ENCODE measurements at regions not wholly inside any gene's neighbourhood (a gene's known extent, or its start where the extent isn't known, plus 50 kb on each side); places are given as distances from the start of the nearest gene placed in this dataset.

DNA sequence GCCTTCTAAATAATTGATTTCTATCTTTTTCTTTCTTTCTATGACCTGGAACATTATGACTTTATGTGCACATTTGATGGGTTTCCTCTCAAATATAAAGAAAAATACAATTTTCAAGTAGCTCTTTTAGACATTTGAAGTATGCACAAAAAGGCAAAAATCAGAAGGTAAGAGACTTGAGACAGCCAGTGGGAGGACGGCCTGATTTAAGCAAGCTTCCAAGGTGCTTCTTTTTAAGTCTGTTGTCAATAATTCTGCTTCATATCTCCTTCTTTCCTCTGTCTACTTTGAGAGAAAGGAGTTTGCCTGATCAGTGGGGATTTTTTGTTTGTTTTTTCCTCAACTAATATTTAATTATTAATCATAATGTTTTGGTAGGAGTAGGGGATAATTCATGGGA lies 188.2 kb upstream of the ARHGAP20 start:
- no peaks in the 10 kb centered on the region for H3K27me3 ChIP-seq (ENCODE audit: control insufficient read depth in 1 of 2, insufficient read depth in 2 of 2, low read length in 2 of 2)
- H3K9ac ChIP-seq (ENCODE audit: low read depth in 1 of 2, low read length in 2 of 2), result no peak overlapping the region
- no peaks in the 10 kb centered on the region for H3K4me1 ChIP-seq (ENCODE audit: control insufficient read depth in 1 of 2, insufficient read depth in 2 of 2, low read length in 2 of 2)
- H3K9me3 ChIP-seq (ENCODE audit: control insufficient read depth in 1 of 2, low read length in 2 of 2), result no peaks in the 10 kb centered on the region
- H3K36me3 ChIP-seq (ENCODE audit: control insufficient read depth in 1 of 2, insufficient read depth in 2 of 2, low read length in 2 of 2), result no peaks in the 10 kb centered on the region
- H3K27ac ChIP-seq (ENCODE audit: low read depth, low read length), result no peak overlapping the region
- H3K4me3 ChIP-seq (ENCODE audit: low read depth in 1 of 2, low read length in 2 of 2), result no peak overlapping the region

DNA sequence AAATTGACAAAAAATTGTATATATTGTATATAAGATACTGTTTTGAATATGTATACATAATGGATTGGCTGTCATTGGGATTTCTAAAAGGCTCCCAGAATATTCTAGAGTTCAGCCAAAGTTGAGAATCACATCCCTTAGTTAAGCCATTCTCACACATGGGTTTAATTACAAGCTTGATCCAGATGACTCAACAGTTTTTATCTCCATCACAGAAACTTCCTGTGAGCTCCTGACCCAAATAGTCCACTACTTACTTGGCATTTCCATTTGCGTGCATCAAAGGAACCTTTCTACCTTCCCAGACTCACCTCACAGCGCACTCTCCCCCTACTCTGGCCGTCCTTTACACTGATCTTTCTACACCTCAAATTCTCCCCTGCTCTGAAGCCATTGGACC lies 184.8 kb upstream of the ARHGAP20 start:
- Histone ChIP-seq H3K27ac (ENCODE audit: low read depth, low read length) (no peak overlapping the region), H3K36me3 (ENCODE audit: control insufficient read depth in 1 of 2, insufficient read depth in 2 of 2, low read length in 2 of 2) (no peaks in the 10 kb centered on the region), H3K4me3 (ENCODE audit: low read depth in 1 of 2, low read length in 2 of 2) (no peak overlapping the region), H3K9ac (ENCODE audit: low read depth in 1 of 2, low read length in 2 of 2) (no peak overlapping the region), H3K9me3 (ENCODE audit: control insufficient read depth in 1 of 2, low read length in 2 of 2) (no peaks in the 10 kb centered on the region), H3K27me3 (ENCODE audit: control insufficient read depth in 1 of 2, insufficient read depth in 2 of 2, low read length in 2 of 2) (no peaks in the 10 kb centered on the region), H3K4me1 (ENCODE audit: control insufficient read depth in 1 of 2, insufficient read depth in 2 of 2, low read length in 2 of 2) (no peaks in the 10 kb centered on the region)

DNA sequence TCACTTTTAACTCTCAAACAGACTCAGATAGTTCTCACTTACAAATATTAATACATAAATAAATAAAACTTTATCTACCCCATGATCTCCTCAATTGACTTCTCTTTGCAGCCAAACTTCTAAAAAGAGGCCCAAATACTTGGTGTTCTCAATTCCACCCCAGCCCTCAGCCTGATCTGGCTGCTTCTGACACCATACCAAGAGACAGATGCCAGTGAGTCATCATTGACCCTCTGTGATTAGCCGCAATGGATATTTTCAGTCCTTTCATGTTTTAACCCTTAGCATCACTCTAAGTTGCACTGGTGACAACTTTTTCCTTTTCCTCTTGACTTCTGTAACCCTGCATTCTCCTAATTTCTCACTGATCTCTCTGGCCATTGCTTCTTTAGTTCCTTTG lies 184.1 kb upstream of the ARHGAP20 start:
- H3K27me3 ChIP-seq (ENCODE audit: control insufficient read depth in 1 of 2, insufficient read depth in 2 of 2, low read length in 2 of 2), result no peaks in the 10 kb centered on the region
- no peaks in the 10 kb centered on the region for H3K9me3 ChIP-seq (ENCODE audit: control insufficient read depth in 1 of 2, low read length in 2 of 2)
- H3K4me3 ChIP-seq (ENCODE audit: low read depth in 1 of 2, low read length in 2 of 2), result no peak overlapping the region
- no peak overlapping the region for H3K9ac ChIP-seq (ENCODE audit: low read depth in 1 of 2, low read length in 2 of 2)
- no peaks in the 10 kb centered on the region for H3K36me3 ChIP-seq (ENCODE audit: control insufficient read depth in 1 of 2, insufficient read depth in 2 of 2, low read length in 2 of 2)
- H3K27ac ChIP-seq (ENCODE audit: low read depth, low read length), result no peak overlapping the region
- H3K4me1 ChIP-seq (ENCODE audit: control insufficient read depth in 1 of 2, insufficient read depth in 2 of 2, low read length in 2 of 2), result no peaks in the 10 kb centered on the region

DNA sequence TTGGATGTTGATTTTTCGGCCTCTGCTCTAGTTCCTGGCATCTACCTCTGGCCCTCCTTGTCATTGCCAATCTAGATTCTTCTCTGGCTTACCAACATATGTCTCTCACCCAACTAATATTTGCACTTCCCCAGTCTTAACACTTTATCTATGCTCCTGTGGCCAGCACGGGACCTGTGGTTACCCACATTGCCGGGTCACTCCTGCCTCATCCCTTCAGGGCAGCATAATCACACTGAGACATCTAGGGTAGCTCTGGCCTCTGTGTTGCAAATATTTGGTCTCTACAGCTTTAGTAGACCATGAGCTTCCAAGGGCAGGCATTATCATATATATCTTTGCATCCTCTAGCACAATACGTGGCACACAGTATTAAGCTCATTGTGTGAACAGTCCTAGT lies 182.0 kb upstream of the ARHGAP20 start:
- Histone ChIP-seq H3K27ac (ENCODE audit: low read depth, low read length) (no peak overlapping the region), H3K27me3 (ENCODE audit: control insufficient read depth in 1 of 2, insufficient read depth in 2 of 2, low read length in 2 of 2) (no peaks in the 10 kb centered on the region), H3K9me3 (ENCODE audit: control insufficient read depth in 1 of 2, low read length in 2 of 2) (no peaks in the 10 kb centered on the region), H3K4me3 (ENCODE audit: low read depth in 1 of 2, low read length in 2 of 2) (no peak overlapping the region), H3K36me3 (ENCODE audit: control insufficient read depth in 1 of 2, insufficient read depth in 2 of 2, low read length in 2 of 2) (no peaks in the 10 kb centered on the region), H3K4me1 (ENCODE audit: control insufficient read depth in 1 of 2, insufficient read depth in 2 of 2, low read length in 2 of 2) (no peaks in the 10 kb centered on the region), H3K9ac (ENCODE audit: low read depth in 1 of 2, low read length in 2 of 2) (no peak overlapping the region)

GRCh38 chr11:110892741-110893285 lies 180.6 kb upstream of the ARHGAP20 start:
- no peak overlapping the region for H3K27ac ChIP-seq (ENCODE audit: low read depth, low read length)
- no peaks in the 10 kb centered on the region for H3K36me3 ChIP-seq (ENCODE audit: control insufficient read depth in 1 of 2, insufficient read depth in 2 of 2, low read length in 2 of 2)
- no peaks in the 10 kb centered on the region for H3K4me1 ChIP-seq (ENCODE audit: control insufficient read depth in 1 of 2, insufficient read depth in 2 of 2, low read length in 2 of 2)
- H3K4me3 ChIP-seq (ENCODE audit: low read depth in 1 of 2, low read length in 2 of 2), result no peak overlapping the region
- no peaks in the 10 kb centered on the region for H3K9me3 ChIP-seq (ENCODE audit: control insufficient read depth in 1 of 2, low read length in 2 of 2)
- H3K9ac ChIP-seq (ENCODE audit: low read depth in 1 of 2, low read length in 2 of 2), result no peak overlapping the region
- H3K27me3 ChIP-seq (ENCODE audit: control insufficient read depth in 1 of 2, insufficient read depth in 2 of 2, low read length in 2 of 2), result no peaks in the 10 kb centered on the region

GRCh38 chr11:110891411-110891810 lies 179.2 kb upstream of the ARHGAP20 start:
- no peaks in the 10 kb centered on the region for H3K9me3 ChIP-seq (ENCODE audit: control insufficient read depth in 1 of 2, low read length in 2 of 2)
- no peaks in the 10 kb centered on the region for H3K27me3 ChIP-seq (ENCODE audit: control insufficient read depth in 1 of 2, insufficient read depth in 2 of 2, low read length in 2 of 2)
- H3K9ac ChIP-seq (ENCODE audit: low read depth in 1 of 2, low read length in 2 of 2), result no peak overlapping the region
- no peak overlapping the region for H3K27ac ChIP-seq (ENCODE audit: low read depth, low read length)
- no peaks in the 10 kb centered on the region for H3K36me3 ChIP-seq (ENCODE audit: control insufficient read depth in 1 of 2, insufficient read depth in 2 of 2, low read length in 2 of 2)
- H3K4me3 ChIP-seq (ENCODE audit: low read depth in 1 of 2, low read length in 2 of 2), result no peak overlapping the region
- no peaks in the 10 kb centered on the region for H3K4me1 ChIP-seq (ENCODE audit: control insufficient read depth in 1 of 2, insufficient read depth in 2 of 2, low read length in 2 of 2)

GRCh38 chr11:110890995-110891394 lies 178.8 kb upstream of the ARHGAP20 start:
- no peak overlapping the region for H3K4me3 ChIP-seq (ENCODE audit: low read depth in 1 of 2, low read length in 2 of 2)
- no peaks in the 10 kb centered on the region for H3K27me3 ChIP-seq (ENCODE audit: control insufficient read depth in 1 of 2, insufficient read depth in 2 of 2, low read length in 2 of 2)
- H3K36me3 ChIP-seq (ENCODE audit: control insufficient read depth in 1 of 2, insufficient read depth in 2 of 2, low read length in 2 of 2), result no peaks in the 10 kb centered on the region
- no peak overlapping the region for H3K27ac ChIP-seq (ENCODE audit: low read depth, low read length)
- H3K9ac ChIP-seq (ENCODE audit: low read depth in 1 of 2, low read length in 2 of 2), result no peak overlapping the region
- H3K4me1 ChIP-seq (ENCODE audit: control insufficient read depth in 1 of 2, insufficient read depth in 2 of 2, low read length in 2 of 2), result no peaks in the 10 kb centered on the region
- no peaks in the 10 kb centered on the region for H3K9me3 ChIP-seq (ENCODE audit: control insufficient read depth in 1 of 2, low read length in 2 of 2)

DNA sequence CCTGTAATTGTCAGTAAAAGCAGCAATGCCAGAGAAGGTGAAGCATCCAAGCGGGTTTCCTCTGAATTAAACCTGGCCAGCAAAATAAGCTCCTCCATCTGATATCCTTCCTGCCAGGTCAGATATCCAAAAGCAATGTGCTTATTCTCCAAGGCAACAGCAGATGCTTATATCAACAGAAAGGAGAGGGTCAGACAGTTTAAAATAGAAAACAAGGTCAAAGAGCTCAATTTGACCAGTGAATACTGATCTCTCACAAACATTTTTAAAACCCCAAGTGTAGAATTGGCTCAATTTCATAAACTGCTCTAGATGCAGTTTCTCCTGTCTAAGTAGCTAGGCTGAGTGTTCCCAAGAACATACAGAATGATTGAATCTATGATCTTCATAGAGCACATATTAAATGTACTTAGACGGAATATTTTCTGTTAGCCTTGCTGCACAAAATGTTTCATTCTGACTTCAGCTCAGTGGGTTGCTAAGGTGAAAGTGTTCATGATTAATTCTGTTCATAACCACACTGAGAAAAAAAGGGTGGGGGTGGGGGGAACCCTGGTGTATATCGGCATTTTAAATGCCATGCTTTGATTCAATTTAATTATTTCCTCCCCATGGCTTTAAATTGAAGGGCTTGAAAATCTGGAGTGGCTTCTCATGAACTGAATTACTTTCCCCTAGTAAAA lies 174.2 kb upstream of the ARHGAP20 start:
- H3K4me1 ChIP-seq (ENCODE audit: control insufficient read depth in 1 of 2, insufficient read depth in 2 of 2, low read length in 2 of 2), result no peaks in the 10 kb centered on the region
- no peak overlapping the region for H3K4me3 ChIP-seq (ENCODE audit: low read depth in 1 of 2, low read length in 2 of 2)
- H3K9me3 ChIP-seq (ENCODE audit: control insufficient read depth in 1 of 2, low read length in 2 of 2), result no peaks in the 10 kb centered on the region
- H3K27me3 ChIP-seq (ENCODE audit: control insufficient read depth in 1 of 2, insufficient read depth in 2 of 2, low read length in 2 of 2), result no peaks in the 10 kb centered on the region
- no peak overlapping the region for H3K27ac ChIP-seq (ENCODE audit: low read depth, low read length)
- H3K9ac ChIP-seq (ENCODE audit: low read depth in 1 of 2, low read length in 2 of 2), result no peak overlapping the region
- no peaks in the 10 kb centered on the region for H3K36me3 ChIP-seq (ENCODE audit: control insufficient read depth in 1 of 2, insufficient read depth in 2 of 2, low read length in 2 of 2)

- H3K4me1 ChIP-seq (ENCODE audit: control insufficient read depth in 1 of 2, insufficient read depth in 2 of 2, low read length in 2 of 2), result no peaks in the 10 kb centered on the region
- H3K9ac ChIP-seq (ENCODE audit: low read depth in 1 of 2, low read length in 2 of 2), result no peak overlapping the region
- no peaks in the 10 kb centered on the region for H3K27me3 ChIP-seq (ENCODE audit: control insufficient read depth in 1 of 2, insufficient read depth in 2 of 2, low read length in 2 of 2)
- no peaks in the 10 kb centered on the region for H3K9me3 ChIP-seq (ENCODE audit: control insufficient read depth in 1 of 2, low read length in 2 of 2)
- no peaks in the 10 kb centered on the region for H3K36me3 ChIP-seq (ENCODE audit: control insufficient read depth in 1 of 2, insufficient read depth in 2 of 2, low read length in 2 of 2)
- no peak overlapping the region for H3K4me3 ChIP-seq (ENCODE audit: low read depth in 1 of 2, low read length in 2 of 2)
- H3K27ac ChIP-seq (ENCODE audit: low read depth, low read length), result no peak overlapping the region
Measured at GRCh38 chr11:110883256-110883655, 171.0 kb upstream of the ARHGAP20 start.

DNA sequence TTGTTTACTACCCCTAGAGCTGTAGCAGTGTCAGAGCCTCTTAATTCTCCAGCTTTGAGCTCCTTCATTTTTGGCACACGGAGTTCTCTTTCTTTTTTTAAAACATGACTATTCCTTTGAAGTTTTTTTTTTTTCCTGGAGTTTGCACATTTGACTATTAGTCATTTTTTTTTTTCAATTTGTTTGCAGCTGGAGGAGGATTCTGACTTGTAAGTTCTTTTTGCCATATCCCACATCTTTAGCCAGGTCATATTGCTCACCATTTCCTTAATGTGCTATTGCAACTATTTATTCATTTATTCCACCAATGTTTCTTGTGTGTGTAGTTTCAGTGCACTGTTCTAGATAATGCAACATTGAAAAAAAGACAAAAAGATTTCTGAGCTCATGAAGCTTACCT lies 166.3 kb upstream of the ARHGAP20 start:
- Histone ChIP-seq H3K4me1 (ENCODE audit: control insufficient read depth in 1 of 2, insufficient read depth in 2 of 2, low read length in 2 of 2) (no peaks in the 10 kb centered on the region), H3K9me3 (ENCODE audit: control insufficient read depth in 1 of 2, low read length in 2 of 2) (no peaks in the 10 kb centered on the region), H3K4me3 (ENCODE audit: low read depth in 1 of 2, low read length in 2 of 2) (no peak overlapping the region), H3K36me3 (ENCODE audit: control insufficient read depth in 1 of 2, insufficient read depth in 2 of 2, low read length in 2 of 2) (no peaks in the 10 kb centered on the region), H3K27me3 (ENCODE audit: control insufficient read depth in 1 of 2, insufficient read depth in 2 of 2, low read length in 2 of 2) (no peaks in the 10 kb centered on the region), H3K27ac (ENCODE audit: low read depth, low read length) (no peak overlapping the region), H3K9ac (ENCODE audit: low read depth in 1 of 2, low read length in 2 of 2) (no peak overlapping the region)
